ENCODE measurements at regions not wholly inside any gene's neighbourhood (a gene's known extent, or its start where the extent isn't known, plus 50 kb on each side); places are given as distances from the start of the nearest gene placed in this dataset.

- no peak overlapping the region for H3K4me3 Mint-ChIP-seq
- H3K4me1 Mint-ChIP-seq = no peaks in the 10 kb centered on the region
- H3K9me3 Mint-ChIP-seq = peaks cover 6% of the 10 kb centered on the region
Observed at GRCh38 chr12:62116986-62117385, 143.2 kb upstream of the USP15 start.

GRCh38 chr12:62123721-62124203, 136.4 kb upstream of the USP15 start:
- H3K27me3 Mint-ChIP-seq (ENCODE audit: low read depth) = peaks cover 32% of the 10 kb centered on the region
- H3K27ac Mint-ChIP-seq = no peak overlapping the region
- TF ChIP-seq CTCF (IDR thresholded peaks at IDR 0.05; ENCODE audit: unreplicated experiment) = peak; percentile 38
- H3K4me3 Mint-ChIP-seq = no peak overlapping the region
- peaks cover 3% of the 10 kb centered on the region for H3K4me1 Mint-ChIP-seq
- H3K36me3 Mint-ChIP-seq = no peaks in the 10 kb centered on the region
- H3K9me3 Mint-ChIP-seq = no peaks in the 10 kb centered on the region
- DNase-seq (ENCODE audit: low spot score in 2 of 2, unreplicated experiment in 2 of 2) = peak in 1 of 2 experiments; percentile 54

More at GRCh38 chr12:62116986-62117385, 143.2 kb upstream of the USP15 start:
- H3K36me3 Mint-ChIP-seq = no peaks in the 10 kb centered on the region
- H3K27ac Mint-ChIP-seq = no peak overlapping the region
- H3K27me3 Mint-ChIP-seq (ENCODE audit: low read depth) = peaks cover 19% of the 10 kb centered on the region
- DNase-seq (ENCODE audit: low spot score in 2 of 2, unreplicated experiment in 2 of 2) = no peak
- TF ChIP-seq CTCF (IDR thresholded peaks at IDR 0.05; ENCODE audit: unreplicated experiment) = no peak

- no peak for TF ChIP-seq CTCF (IDR thresholded peaks at IDR 0.05; ENCODE audit: unreplicated experiment)
- H3K36me3 Mint-ChIP-seq = no peaks in the 10 kb centered on the region
- peaks cover 3% of the 10 kb centered on the region for H3K4me1 Mint-ChIP-seq
- no peak overlapping the region for H3K27ac Mint-ChIP-seq
- no peaks in the 10 kb centered on the region for H3K9me3 Mint-ChIP-seq
- H3K4me3 Mint-ChIP-seq = no peak overlapping the region
- DNase-seq (ENCODE audit: low spot score in 2 of 2, unreplicated experiment in 2 of 2) = no peak
- peaks cover 22% of the 10 kb centered on the region for H3K27me3 Mint-ChIP-seq (ENCODE audit: low read depth)
Observed at GRCh38 chr12:62127516-62127915, 132.7 kb upstream of the USP15 start.

GRCh38 chr12:62128175-62128975, 131.8 kb upstream of the USP15 start:
- Mint-ChIP-seq H3K4me1 (peaks cover 3% of the 10 kb centered on the region), H3K9me3 (no peaks in the 10 kb centered on the region), H3K27me3 (ENCODE audit: low read depth) (peaks cover 16% of the 10 kb centered on the region), H3K27ac (no peak overlapping the region), H3K4me3 (no peak overlapping the region), H3K36me3 (no peaks in the 10 kb centered on the region)
- TF ChIP-seq CTCF (IDR thresholded peaks at IDR 0.05; ENCODE audit: unreplicated experiment) = no peak
- DNase-seq (ENCODE audit: low spot score in 2 of 2, unreplicated experiment in 2 of 2) = no peak

GRCh38 chr12:62129291-62129690, 130.9 kb upstream of the USP15 start:
- no peak for TF ChIP-seq CTCF (IDR thresholded peaks at IDR 0.05; ENCODE audit: unreplicated experiment)
- Mint-ChIP-seq H3K4me1 (peaks cover 3% of the 10 kb centered on the region), H3K27ac (no peak overlapping the region), H3K27me3 (ENCODE audit: low read depth) (peaks cover 14% of the 10 kb centered on the region), H3K4me3 (no peak overlapping the region), H3K9me3 (no peaks in the 10 kb centered on the region), H3K36me3 (no peaks in the 10 kb centered on the region)
- no peak for DNase-seq (ENCODE audit: low spot score in 2 of 2, unreplicated experiment in 2 of 2)
